Activated CD4-positive, alpha-beta T cell treated with anti-CD3 and anti-CD28 coated beads for 36 hours (primary cell): ENCODE measurements at regions not wholly inside any gene's neighbourhood (a gene's known extent, or its start where the extent isn't known, plus 50 kb on each side); places are given as distances from the start of the nearest gene placed in this dataset.

ENCODE experiments used
- ATAC-seq: fragments of 200-7000 bp; cut with Tn5 transposase; one replicate; pipeline ENCODE4 v1.10.0; 2021; ENCODE audit warnings: mild to moderate bottlenecking, moderate library complexity
- CTCF ChIA-PET: fragments of 350-600 bp; sonication (Branson Sonifier 250); formaldehyde crosslinking; loops from one replicate; lab custom pipeline; 2021; ENCODE audit warnings: antibody characterized with exemption; lab: Charles Lee
- POLR2A ChIA-PET: fragments of 350-600 bp; sonication (Branson Sonifier 250); formaldehyde crosslinking; loops from one replicate; lab custom pipeline; 2021; ENCODE audit warnings: antibody characterized with exemption, inconsistent platforms; lab: Charles Lee
- DNase-seq: peaks from one replicate; pipeline ENCODE4 v3.0.0-alpha.2; 2020
- H3K27ac Mint-ChIP-seq: one replicate; pipeline ENCODE4 v1.8.0; 2021; ENCODE audit warnings: mixed read lengths
- H3K27me3 Mint-ChIP-seq: one replicate; pipeline ENCODE4 v1.8.0; 2021; ENCODE audit warnings: mixed read lengths
- H3K36me3 Mint-ChIP-seq: one replicate; pipeline ENCODE4 v1.8.0; 2021; ENCODE audit warnings: low read depth, mixed read lengths
- H3K4me1 Mint-ChIP-seq: one replicate; pipeline ENCODE4 v1.8.0; 2021; ENCODE audit warnings: mixed read lengths
- H3K4me3 Mint-ChIP-seq: one replicate; pipeline ENCODE4 v1.8.0; 2021; ENCODE audit warnings: mild to moderate bottlenecking, moderate library complexity, mixed read lengths
- H3K9me3 Mint-ChIP-seq: one replicate; pipeline ENCODE4 v1.8.0; 2021; ENCODE audit warnings: low read depth, mixed read lengths
- intact Hi-C, 2 experiments: fragments of 100-400 bp; cut with DNase I in 1 of 2; cut with micrococcal nuclease in 1 of 2; formaldehyde crosslinking; loops; one replicate each; pipeline versions ENCODE4 v1.14.2 to v1.15.1; 2022 to 2024; cut with DNase I, micrococcal nuclease

GRCh38 chr2:16397681-16398475, 267.8 kb downstream of the CYRIA start:
- no peaks in the 10 kb centered on the region for H3K9me3 Mint-ChIP-seq
- DNase-seq (no peak), ATAC-seq (no peak)
- POLR2A ChIA-PET: interaction anchor here (0.7 kb wide), 1 partner anchor 53 kb away, joined by 3 read pairs; no protein-coding TSS in a partner anchor
- CTCF ChIA-PET: no interaction called here
- no peaks in the 10 kb centered on the region for H3K27me3 Mint-ChIP-seq
- intact Hi-C loops: no loop called here
- H3K36me3 Mint-ChIP-seq: no peaks in the 10 kb centered on the region
- no peaks in the 10 kb centered on the region for H3K4me1 Mint-ChIP-seq
- no peak overlapping the region for H3K4me3 Mint-ChIP-seq
- H3K27ac Mint-ChIP-seq: no peak overlapping the region

GRCh38 chr2:16396986-16397385, 268.6 kb downstream of the CYRIA start:
- no peaks in the 10 kb centered on the region for H3K36me3 Mint-ChIP-seq
- H3K4me3 Mint-ChIP-seq: no peak overlapping the region
- no peaks in the 10 kb centered on the region for H3K9me3 Mint-ChIP-seq
- H3K27ac Mint-ChIP-seq: no peak overlapping the region
- H3K27me3 Mint-ChIP-seq: no peaks in the 10 kb centered on the region
- POLR2A ChIA-PET: interaction anchor here (0.6 kb wide), 1 partner anchor 24 kb away, joined by 3 read pairs; no protein-coding TSS in a partner anchor
- CTCF ChIA-PET: no interaction called here
- DNase-seq: no peak
- H3K4me1 Mint-ChIP-seq: no peaks in the 10 kb centered on the region
- no peak for ATAC-seq
- intact Hi-C loops: no loop called here

- ChIA-PET CTCF (no interaction called here), POLR2A (no interaction called here)
- no peak overlapping the region for H3K4me3 Mint-ChIP-seq
- H3K36me3 Mint-ChIP-seq: no peaks in the 10 kb centered on the region
- ATAC-seq: no peak
- H3K4me1 Mint-ChIP-seq: no peaks in the 10 kb centered on the region
- no peak for DNase-seq
- H3K27me3 Mint-ChIP-seq: no peaks in the 10 kb centered on the region
- intact Hi-C loops: no loop called here
- no peak overlapping the region for H3K27ac Mint-ChIP-seq
- no peaks in the 10 kb centered on the region for H3K9me3 Mint-ChIP-seq
Observed at GRCh38 chr2:16396171-16396570, 269.5 kb downstream of the CYRIA start.

GRCh38 chr2:16395601-16396000, 270.0 kb downstream of the CYRIA start:
- intact Hi-C loops: no loop called here
- Mint-ChIP-seq H3K4me3 (no peak overlapping the region), H3K36me3 (no peaks in the 10 kb centered on the region), H3K27me3 (no peaks in the 10 kb centered on the region), H3K4me1 (no peaks in the 10 kb centered on the region), H3K27ac (no peak overlapping the region), H3K9me3 (no peaks in the 10 kb centered on the region)
- DNase-seq: no peak
- CTCF ChIA-PET: no interaction called here
- POLR2A ChIA-PET: no interaction called here
- ATAC-seq: no peak

GRCh38 chr2:16394986-16395550, 270.6 kb downstream of the CYRIA start:
- intact Hi-C loops: no loop called here
- ChIA-PET CTCF (no interaction called here), POLR2A (no interaction called here)
- ATAC-seq (no peak), DNase-seq (no peak)
- no peak overlapping the region for H3K27ac Mint-ChIP-seq
- H3K4me3 Mint-ChIP-seq: no peak overlapping the region
- no peaks in the 10 kb centered on the region for H3K27me3 Mint-ChIP-seq
- H3K36me3 Mint-ChIP-seq: no peaks in the 10 kb centered on the region
- no peaks in the 10 kb centered on the region for H3K4me1 Mint-ChIP-seq
- no peaks in the 10 kb centered on the region for H3K9me3 Mint-ChIP-seq

GRCh38 chr2:16394072-16394985, 271.3 kb downstream of the CYRIA start:
- intact Hi-C loops: no loop called here
- CTCF ChIA-PET: no interaction called here
- no peaks in the 10 kb centered on the region for H3K4me1 Mint-ChIP-seq
- H3K27ac Mint-ChIP-seq: no peak overlapping the region
- no peaks in the 10 kb centered on the region for H3K27me3 Mint-ChIP-seq
- H3K4me3 Mint-ChIP-seq: no peak overlapping the region
- ATAC-seq (no peak), DNase-seq (no peak)
- H3K36me3 Mint-ChIP-seq: no peaks in the 10 kb centered on the region
- no peaks in the 10 kb centered on the region for H3K9me3 Mint-ChIP-seq
- POLR2A ChIA-PET: no interaction called here

- POLR2A ChIA-PET: no interaction called here
- DNase-seq (no peak), ATAC-seq (no peak)
- Mint-ChIP-seq H3K9me3 (no peaks in the 10 kb centered on the region), H3K27me3 (no peaks in the 10 kb centered on the region), H3K4me1 (no peaks in the 10 kb centered on the region), H3K4me3 (no peak overlapping the region), H3K36me3 (no peaks in the 10 kb centered on the region), H3K27ac (no peak overlapping the region)
- CTCF ChIA-PET: no interaction called here
- intact Hi-C loops: no loop called here
Observed at GRCh38 chr2:16393500-16394071, 272.0 kb downstream of the CYRIA start.

GRCh38 chr2:16392647-16393499, 272.8 kb downstream of the CYRIA start:
- Mint-ChIP-seq H3K27me3 (no peaks in the 10 kb centered on the region), H3K4me3 (no peak overlapping the region), H3K9me3 (no peaks in the 10 kb centered on the region), H3K4me1 (no peaks in the 10 kb centered on the region), H3K36me3 (no peaks in the 10 kb centered on the region), H3K27ac (no peak overlapping the region)
- DNase-seq (no peak), ATAC-seq (no peak)
- ChIA-PET CTCF (interaction anchor here (0.6 kb wide), 1 partner anchor 449 kb away, joined by 3 read pairs; no protein-coding TSS in a partner anchor), POLR2A (no interaction called here)
- intact Hi-C loops: no loop called here

- Mint-ChIP-seq H3K4me3 (no peak overlapping the region), H3K27me3 (no peaks in the 10 kb centered on the region), H3K27ac (no peak overlapping the region), H3K9me3 (no peaks in the 10 kb centered on the region), H3K4me1 (no peaks in the 10 kb centered on the region), H3K36me3 (no peaks in the 10 kb centered on the region)
- ATAC-seq: no peak
- ChIA-PET CTCF (no interaction called here), POLR2A (no interaction called here)
- no peak for DNase-seq
- intact Hi-C loops: no loop called here
Observed at GRCh38 chr2:16391986-16392385, 273.6 kb downstream of the CYRIA start.

- Mint-ChIP-seq H3K9me3 (no peaks in the 10 kb centered on the region), H3K36me3 (no peaks in the 10 kb centered on the region), H3K27me3 (no peaks in the 10 kb centered on the region), H3K4me1 (no peaks in the 10 kb centered on the region), H3K27ac (no peak overlapping the region), H3K4me3 (no peak overlapping the region)
- CTCF ChIA-PET: interaction anchor here (0.6 to 1.4 kb wide), 2 partner anchors 8 to 1739 kb away, joined by 3 read pairs; no protein-coding TSS in a partner anchor
- intact Hi-C loops: no loop called here
- ATAC-seq (no peak), DNase-seq (no peak)
- POLR2A ChIA-PET: no interaction called here
Observed at GRCh38 chr2:16390561-16390960, 275.1 kb downstream of the CYRIA start.
